HT-29 (cell line): ENCODE measurements at regions not wholly inside any gene's neighbourhood (a gene's known extent, or its start where the extent isn't known, plus 50 kb on each side); places are given as distances from the start of the nearest gene placed in this dataset.
A peak's percentile ranks its signal among the peaks of the same experiment; 100 is the strongest.
"Not testable (repeated sequence)": the region's sequence is repeated elsewhere in the genome, so short reads cannot be mapped to it uniquely, and the experiment has no call there.

ENCODE experiments used
- DNase-seq: peaks from one replicate; pipeline ENCODE4 v3.0.0-alpha.2; 2015; ENCODE audit warnings: low spot score

- DNase-seq, result peak; percentile 38
These were observed 132.6 kb upstream of the ZEB1 start for GRCh38 chr10:31186225-31187000.

- DNase-seq, result no peak
These were observed 131.8 kb upstream of the ZEB1 start for GRCh38 chr10:31187182-31187581.

GRCh38 chr10:31187607-31188210 lies 131.3 kb upstream of the ZEB1 start:
- no peak for DNase-seq

DNA sequence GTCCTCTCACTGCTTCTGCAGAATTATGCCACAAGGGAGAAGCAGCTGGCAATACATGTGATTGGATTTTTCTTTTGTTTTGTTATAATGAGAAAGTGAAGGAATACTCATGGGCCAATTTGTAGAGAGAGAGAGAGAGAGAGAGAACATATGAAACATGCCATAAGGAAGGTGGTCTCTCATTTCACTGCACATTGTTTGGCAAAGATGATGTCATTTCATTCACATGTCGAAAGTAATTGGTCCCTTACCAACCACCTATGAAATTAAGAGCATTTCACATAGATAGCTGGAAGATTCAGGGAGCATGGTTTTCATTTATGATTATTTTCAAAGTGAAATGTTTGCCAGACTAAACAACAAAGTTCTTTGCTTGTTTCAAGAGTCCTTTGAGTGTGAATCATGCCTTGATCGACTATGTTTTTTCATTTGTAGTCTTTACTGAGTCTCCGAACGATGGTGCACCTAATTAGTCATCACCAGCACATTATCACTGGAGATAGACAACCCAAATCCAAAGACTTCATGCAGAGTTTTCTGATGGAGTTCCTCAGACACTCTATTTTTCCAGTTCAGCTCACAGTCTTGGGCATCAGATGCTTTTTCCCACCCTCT lies 130.1 kb upstream of the ZEB1 start:
- no peak for DNase-seq

DNA sequence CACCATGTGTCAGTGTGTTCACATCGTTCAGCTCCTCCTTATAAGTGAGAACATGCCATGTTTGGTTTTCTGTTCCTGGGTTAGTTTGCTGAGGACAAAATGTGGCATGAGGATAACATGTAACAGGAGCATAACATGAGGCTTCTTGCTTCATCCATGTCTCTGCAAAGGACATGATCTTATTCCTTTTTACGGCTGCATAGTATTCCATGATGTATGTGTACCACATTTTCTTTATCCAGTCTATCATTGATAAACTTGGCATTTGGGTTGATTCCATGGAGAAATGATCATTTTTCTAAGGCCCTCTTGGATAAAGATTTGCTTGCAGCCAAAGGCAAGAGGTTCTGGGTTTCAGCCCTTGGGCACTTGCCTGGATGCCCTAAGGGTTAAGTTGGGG lies 128.5 kb upstream of the ZEB1 start:
- no peak for DNase-seq

GRCh38 chr10:31192475-31192874 lies 126.5 kb upstream of the ZEB1 start:
- no peak for DNase-seq

DNA sequence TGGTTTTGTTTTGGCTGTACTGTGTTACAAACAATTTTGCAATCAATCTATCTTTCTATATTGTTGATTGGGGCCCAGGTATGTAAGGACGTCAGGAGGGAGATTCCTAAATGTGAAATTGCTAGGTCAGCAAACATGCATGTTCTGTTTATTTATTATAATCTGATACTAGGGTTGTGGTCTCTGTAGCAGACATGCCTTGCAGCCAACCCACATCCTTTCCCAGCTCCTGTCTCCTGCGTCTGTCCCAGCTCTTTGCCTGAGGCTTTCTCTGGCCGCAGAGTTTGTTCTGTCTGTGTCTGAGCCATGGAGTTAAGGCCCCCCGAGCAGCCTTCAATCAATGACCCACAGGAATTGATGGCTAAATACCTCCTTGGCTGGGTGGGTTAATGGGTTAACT lies 124.0 kb upstream of the ZEB1 start:
- no peak for DNase-seq

DNA sequence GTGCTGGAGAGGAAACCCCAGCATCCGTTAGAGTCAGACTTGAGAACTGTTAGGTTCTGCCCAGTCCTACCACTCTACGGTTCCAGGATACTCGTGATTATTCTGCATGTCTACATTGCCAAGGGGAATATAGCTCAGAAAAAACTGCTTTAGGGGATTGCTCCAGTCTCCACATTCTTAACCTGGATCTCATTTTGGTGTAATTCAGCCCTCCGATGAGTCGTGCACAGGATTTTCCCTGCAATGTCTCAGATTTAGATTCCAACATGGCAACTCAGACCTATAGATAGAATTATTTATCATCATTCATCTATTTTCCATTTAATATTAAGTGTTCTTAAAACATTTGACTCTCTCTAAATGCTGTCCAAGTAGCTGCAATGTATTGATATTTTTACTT lies 121.1 kb upstream of the ZEB1 start:
- no peak for DNase-seq

DNA sequence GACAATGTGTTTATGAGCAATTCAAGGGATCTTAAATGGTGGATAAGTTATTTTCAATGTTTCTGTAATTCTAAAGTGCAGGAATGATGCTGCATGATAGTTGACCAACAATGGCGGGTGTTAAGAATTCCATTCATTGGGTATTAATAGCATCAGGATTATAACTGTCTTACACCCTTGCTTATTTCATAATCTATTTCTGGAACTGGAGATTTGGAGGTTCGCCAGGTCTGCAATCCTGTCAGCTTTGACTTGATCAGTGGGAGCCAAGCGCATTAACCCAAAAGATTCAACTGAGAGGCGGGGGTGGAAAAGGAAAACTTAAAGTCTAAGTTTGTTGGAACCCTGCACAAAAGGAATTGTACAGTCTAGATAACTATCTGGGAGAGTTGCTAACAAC lies 114.9 kb upstream of the ZEB1 start:
- no peak for DNase-seq

DNA sequence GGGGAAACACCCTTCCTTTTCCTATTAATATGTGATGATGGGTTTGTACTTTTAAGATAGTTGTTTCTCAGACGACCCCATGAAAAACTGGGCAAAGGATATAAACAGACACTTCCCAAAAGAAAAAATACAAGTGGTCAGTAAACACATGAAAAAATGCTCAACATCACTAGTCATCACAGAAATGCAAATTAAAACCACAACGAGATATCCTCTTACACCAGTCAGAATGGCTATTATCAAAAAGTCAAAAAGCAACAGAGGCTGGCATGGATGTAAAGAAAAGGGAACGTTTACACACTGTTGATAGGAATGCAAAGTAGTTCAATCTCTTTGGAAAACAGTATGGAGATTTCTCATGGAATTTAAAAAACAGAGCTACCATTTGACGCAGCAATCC lies 111.4 kb upstream of the ZEB1 start:
- DNase-seq, result no peak

- no peak for DNase-seq
These were observed 109.5 kb upstream of the ZEB1 start for GRCh38 chr10:31209478-31209877.

DNA sequence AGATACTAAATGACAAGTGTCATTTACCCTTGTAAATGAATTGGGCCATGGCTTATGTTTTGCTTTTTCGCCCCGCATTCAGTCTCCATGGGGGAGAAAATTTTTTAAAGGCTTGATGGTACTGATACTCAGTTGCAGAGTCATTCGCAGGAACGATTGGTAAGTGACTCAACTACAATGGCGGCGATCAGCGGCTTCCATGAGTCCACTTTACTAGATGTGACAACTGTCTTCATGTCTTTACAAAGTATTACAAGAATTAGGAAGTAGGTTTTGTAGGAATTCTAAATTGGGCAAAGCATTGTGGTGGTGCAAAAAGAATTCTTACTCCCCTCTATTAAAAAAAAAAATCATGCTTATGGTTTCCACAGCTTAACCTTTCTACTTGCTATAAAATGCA lies 108.8 kb upstream of the ZEB1 start:
- no peak for DNase-seq

DNA sequence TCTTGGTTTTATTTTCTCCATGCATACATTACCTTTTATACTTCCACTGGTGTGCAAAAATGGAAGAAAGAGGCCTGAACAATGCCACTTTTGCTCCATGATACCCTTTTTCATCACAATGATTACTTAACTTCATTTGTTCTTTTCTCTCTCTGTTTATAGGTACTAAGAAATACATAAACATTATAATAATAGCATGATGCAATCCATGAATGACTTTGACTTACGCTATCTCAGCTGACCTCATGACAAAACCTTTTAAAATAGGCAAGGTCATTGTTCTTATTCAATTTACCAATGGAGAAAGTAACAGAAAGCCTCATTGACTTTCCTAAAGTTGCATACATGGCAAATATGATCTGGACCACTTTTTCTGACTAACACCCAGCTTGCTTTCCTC lies 105.1 kb upstream of the ZEB1 start:
- DNase-seq, result no peak

- DNase-seq, result no peak
These were observed 104.0 kb upstream of the ZEB1 start for GRCh38 chr10:31215052-31215451.

DNA sequence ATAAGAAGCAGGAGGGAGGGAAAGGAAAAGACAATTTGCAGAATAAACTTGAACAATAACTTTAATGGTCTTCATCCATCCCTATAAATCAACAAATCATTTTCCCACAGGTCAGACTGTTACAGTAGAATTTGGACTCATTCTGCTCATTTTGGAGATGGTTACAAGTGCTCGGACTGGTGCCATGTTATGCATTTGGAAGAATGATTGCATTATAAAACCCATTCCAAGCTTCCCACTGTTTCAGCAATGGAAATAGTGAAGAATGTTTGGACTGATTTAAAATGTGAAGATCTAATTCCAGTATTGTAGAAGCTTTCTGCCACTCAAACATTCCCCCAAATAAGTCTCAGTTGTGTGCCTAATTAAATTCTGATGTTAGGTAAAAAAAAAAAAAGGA lies 99.7 kb upstream of the ZEB1 start:
- no peak for DNase-seq

DNA sequence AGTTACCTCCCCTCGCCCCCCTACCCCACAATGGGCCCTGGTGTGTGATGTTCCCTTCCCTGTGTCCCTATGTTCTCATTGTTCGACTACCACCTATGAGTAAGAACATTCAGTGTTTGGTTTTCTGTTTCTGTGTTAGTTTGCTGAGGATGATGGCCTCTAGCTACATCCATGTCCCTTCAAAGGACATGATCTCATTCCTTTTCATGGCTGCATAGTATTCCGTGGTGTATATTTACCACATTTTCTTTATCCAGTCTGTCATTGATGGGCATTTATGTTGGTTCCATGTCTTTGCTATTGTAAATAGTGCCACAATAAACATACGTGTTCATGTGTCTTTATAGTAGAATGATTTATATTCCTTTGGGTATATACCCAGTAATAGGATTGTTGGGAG lies 90.2 kb upstream of the ZEB1 start:
- DNase-seq, result not testable (repeated sequence)

DNA sequence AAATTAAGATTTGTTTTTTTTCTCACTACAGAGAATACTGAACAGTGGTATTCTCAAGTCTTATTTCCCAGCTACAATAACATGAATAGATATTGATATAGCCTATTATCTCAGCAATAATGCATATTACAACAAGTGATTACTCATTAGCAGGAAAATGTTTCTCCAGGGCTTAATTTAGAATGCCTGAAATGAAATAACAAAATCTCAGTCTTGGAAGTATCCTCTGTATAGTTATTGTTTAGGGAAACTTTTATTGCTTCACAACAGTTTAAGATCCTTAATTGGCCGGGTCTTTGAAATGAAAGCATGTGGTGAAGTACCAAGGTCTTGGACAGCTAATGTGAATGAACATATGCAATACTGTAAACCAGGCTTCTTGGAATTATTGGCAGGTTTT lies 79.1 kb upstream of the ZEB1 start:
- DNase-seq, result no peak

DNA sequence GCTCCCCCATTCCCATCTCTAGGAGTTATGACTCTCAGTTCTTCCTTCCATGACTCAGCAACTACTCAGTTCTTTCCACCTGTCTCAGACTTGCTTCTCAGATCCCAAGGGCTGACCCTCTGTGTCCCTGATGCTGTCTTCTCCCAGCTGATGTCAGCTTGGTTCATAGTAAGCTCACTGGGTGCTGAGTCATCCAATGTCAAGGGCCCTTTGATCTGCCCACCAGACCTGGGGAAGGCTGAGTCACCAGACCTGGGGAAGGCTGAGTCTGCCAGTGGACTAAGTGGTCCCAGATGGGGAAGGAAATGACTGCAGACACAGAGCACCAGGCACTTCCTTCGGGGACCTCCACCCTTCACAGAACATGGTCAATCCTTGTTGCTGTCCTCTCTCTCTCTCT lies 76.1 kb upstream of the ZEB1 start:
- DNase-seq, result peak; percentile 32

GRCh38 chr10:31251118-31251517 lies 67.9 kb upstream of the ZEB1 start:
- DNase-seq, result not testable (repeated sequence)

DNA sequence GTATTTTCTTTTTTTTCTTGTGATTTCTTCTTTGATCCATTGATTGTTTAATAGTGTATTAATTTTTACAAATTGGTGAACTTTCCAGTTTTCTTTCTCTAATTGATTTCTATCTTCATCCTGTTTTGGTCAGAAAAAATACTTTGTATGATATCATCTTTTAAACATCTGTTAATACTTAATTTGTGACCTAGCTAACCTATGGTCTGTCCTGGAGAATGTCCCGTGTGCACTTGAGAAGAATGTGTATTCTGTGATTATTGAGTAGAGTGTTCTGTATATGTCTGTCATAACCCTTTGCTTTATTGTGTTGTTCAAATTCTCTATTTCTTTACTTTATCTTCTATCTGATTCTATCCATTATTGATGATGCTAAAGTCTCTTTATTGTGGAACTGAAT lies 65.8 kb upstream of the ZEB1 start:
- no peak for DNase-seq

DNA sequence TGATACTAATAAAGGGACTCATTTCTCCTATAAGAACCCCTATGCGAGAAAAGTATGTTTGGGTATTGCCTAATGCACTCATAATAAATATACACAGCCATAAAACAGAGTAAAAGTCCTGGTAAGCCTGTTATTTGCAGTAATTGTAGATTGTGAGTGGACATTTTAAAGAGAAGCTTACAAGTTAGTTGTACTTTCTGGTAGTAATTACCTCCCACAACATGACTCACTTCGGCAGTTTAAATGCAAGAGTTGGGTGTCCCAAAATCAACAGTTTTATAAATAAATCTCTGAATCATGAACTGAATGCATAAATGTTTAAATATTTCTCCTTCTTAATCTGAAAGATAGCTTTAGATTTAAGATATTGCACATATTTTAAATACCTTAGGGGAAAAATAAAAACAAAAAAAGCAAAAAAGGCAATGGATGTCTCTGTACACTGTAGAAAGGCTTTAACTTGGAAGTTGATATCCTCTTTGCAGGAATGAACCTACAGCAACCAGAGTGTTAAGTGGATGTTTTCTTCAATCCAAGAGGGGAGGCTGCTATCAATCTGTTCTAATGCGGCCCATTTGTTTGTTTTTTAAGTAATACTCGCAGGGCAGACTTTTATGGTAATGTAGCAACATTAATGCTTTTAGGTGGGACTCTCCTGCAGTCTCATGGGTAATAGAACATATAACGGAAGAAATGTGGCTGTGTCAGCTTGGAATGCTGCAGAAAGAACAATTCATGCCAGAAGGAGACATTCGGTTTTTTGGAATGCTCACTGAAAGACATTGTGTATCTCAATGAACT lies 57.3 kb upstream of the ZEB1 start:
- DNase-seq, result no peak

DNA sequence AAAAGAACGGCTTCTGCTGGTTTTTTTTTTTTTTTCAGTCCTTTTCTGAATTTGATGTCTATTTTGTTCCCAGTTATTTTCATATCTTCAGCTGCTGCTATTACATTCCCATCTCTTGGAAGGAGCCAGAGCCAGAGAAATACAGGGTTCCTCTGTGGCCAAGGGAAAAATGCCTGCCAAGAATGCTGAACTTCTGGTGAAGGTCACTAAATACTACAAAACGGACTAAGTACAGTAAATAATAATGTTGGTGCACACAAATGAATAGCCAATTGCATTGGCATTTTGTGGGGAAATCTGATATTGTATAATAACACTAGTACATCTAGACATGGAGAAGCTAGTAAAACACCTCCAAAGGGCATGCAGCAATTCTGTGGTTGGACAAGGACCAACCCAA lies 56.3 kb upstream of the ZEB1 start:
- no peak for DNase-seq
